B cell (primary cell): ENCODE measurements at regions not wholly inside any gene's neighbourhood (a gene's known extent, or its start where the extent isn't known, plus 50 kb on each side); places are given as distances from the start of the nearest gene placed in this dataset.

Experiments
- ATAC-seq: fragments of 200-7000 bp; cut with Tn5 transposase; one replicate; pipeline ENCODE4 v1.10.0; 2021; ENCODE audit warnings: low read depth, mild to moderate bottlenecking, moderate number of reproducible peaks, moderate library complexity
- CTCF ChIA-PET: fragments of 350-600 bp; sonication (Branson Sonifier 250); formaldehyde crosslinking; loops from one replicate; lab custom pipeline; 2021; ENCODE audit warnings: antibody characterized with exemption, inconsistent platforms; lab: Charles Lee
- POLR2A ChIA-PET: fragments of 350-600 bp; sonication (Branson Sonifier 250); formaldehyde crosslinking; loops from one replicate; lab custom pipeline; 2021; ENCODE audit warnings: antibody characterized with exemption; lab: Charles Lee
- DNase-seq: peaks from one replicate; pipeline ENCODE4 v3.0.0; 2013
- H2AFZ ChIP-seq: 2 replicates; pipeline ENCODE4 v1.6.1; 2012; ENCODE audit warnings: mild to moderate bottlenecking, low read depth, low read length; ENCODE audit not compliant: insufficient read depth, poor library complexity, severe bottlenecking
- H3K27ac ChIP-seq, 2 donors: 1 replicate in 1 of 2; 2 replicates in 1 of 2; pipeline ENCODE4 v1.5.1; 2012 to 2013; ENCODE audit warnings: low read length in 2 of 2, mild to moderate bottlenecking in 2 of 2, moderate library complexity in 1 of 2
- H3K27me3 ChIP-seq, 4 experiments: fragments of 200-600 bp in 1 of 4; sonication (generic) in 1 of 4; replicated peaks in 1 of 4; 1 replicate in 2 of 4; 2 replicates in 2 of 4; pipeline versions ENCODE4 v1.6.1 to v1.7.0; 2013 to 2016; ENCODE audit warnings: low read length in 3 of 4, mild to moderate bottlenecking in 2 of 4, mixed read lengths in 1 of 4, moderate library complexity in 1 of 4; ENCODE audit not compliant: insufficient read depth in 4 of 4, control insufficient read depth in 3 of 4; ENCODE audit errors: control extremely low read depth in 1 of 4
- H3K36me3 ChIP-seq, 2 experiments: replicated peaks in 1 of 2; 1 replicate in 1 of 2; 2 replicates in 1 of 2; pipeline versions ENCODE4 v1.6.1 to v1.7.1; 2013; ENCODE audit warnings: low read length in 1 of 2; ENCODE audit not compliant: insufficient read depth in 2 of 2, control insufficient read depth in 1 of 2; ENCODE audit errors: control extremely low read depth in 1 of 2, extremely low read depth in 1 of 2
- H3K4me1 ChIP-seq, 2 donors: fragments of 200-600 bp in 1 of 2; sonication (generic) in 1 of 2; 1 replicate in 1 of 2; 2 replicates in 1 of 2; pipeline versions ENCODE4 v1.5.1 to v1.6.1; 2013 to 2017; ENCODE audit warnings: low read length in 2 of 2; ENCODE audit not compliant: control insufficient read depth in 2 of 2, insufficient read depth in 2 of 2
- H3K4me2 ChIP-seq: replicated peaks from 2 replicates; pipeline ENCODE3; 2012; ENCODE audit warnings: mild to moderate bottlenecking, low read depth, low read length; ENCODE audit not compliant: poor library complexity, severe bottlenecking
- H3K4me3 ChIP-seq, 5 experiments: fragments of 200-600 bp in 1 of 5; sonication (generic) in 1 of 5; 1 replicate in 3 of 5; 2 replicates in 2 of 5; pipeline versions ENCODE4 v1.5.1 to v1.7.0; 2011 to 2016; ENCODE audit warnings: low read length in 4 of 5, mild to moderate bottlenecking in 4 of 5, low read depth in 2 of 5, control low read depth in 1 of 5, moderate library complexity in 1 of 5; ENCODE audit not compliant: insufficient read depth in 1 of 5; ENCODE audit errors: control extremely low read depth in 1 of 5, extremely low read depth in 1 of 5
- H3K79me2 ChIP-seq: fragments of 200-600 bp; sonication (generic); one replicate; pipeline ENCODE4 v1.6.0; 2016; ENCODE audit warnings: low read length; ENCODE audit not compliant: control insufficient read depth, insufficient read depth
- H3K9ac ChIP-seq: fragments of 200-600 bp; sonication (generic); 2 replicates; pipeline ENCODE4 v1.6.1; 2017; ENCODE audit warnings: mild to moderate bottlenecking, low read length, moderate library complexity
- H3K9me3 ChIP-seq, 3 donors: one replicate each; pipeline versions ENCODE4 v1.6.1 to v1.7.1; 2013; ENCODE audit warnings: low read length in 2 of 3; ENCODE audit not compliant: control insufficient read depth in 2 of 3, insufficient read depth in 1 of 3; ENCODE audit errors: control extremely low read depth in 1 of 3
- H4K20me1 ChIP-seq: 2 replicates; pipeline ENCODE4 v1.6.0; 2012; ENCODE audit warnings: mild to moderate bottlenecking, low read length; ENCODE audit not compliant: insufficient read depth, control insufficient read depth, poor library complexity, severe bottlenecking
- H3K27ac Mint-ChIP-seq: one replicate; pipeline ENCODE4 v1.8.0; 2021; ENCODE audit warnings: mixed read lengths
- H3K27me3 Mint-ChIP-seq: one replicate; pipeline ENCODE4 v1.8.0; 2021; ENCODE audit warnings: mixed read lengths
- H3K4me1 Mint-ChIP-seq: one replicate; pipeline ENCODE4 v1.8.0; 2021; ENCODE audit warnings: mixed read lengths
- H3K4me3 Mint-ChIP-seq: one replicate; pipeline ENCODE4 v1.8.0; 2021; ENCODE audit warnings: mixed read lengths
- H3K9me3 Mint-ChIP-seq: one replicate; pipeline ENCODE4 v1.8.0; 2022; ENCODE audit warnings: mixed read lengths; ENCODE audit not compliant: insufficient read depth
- EZH2 ChIP-seq: IDR thresholded peaks from 2 replicates; pipeline ENCODE4 v1.6.1; 2012; ENCODE audit warnings: borderline replicate concordance, low read depth, mild to moderate bottlenecking, moderate library complexity, low read length; ENCODE audit not compliant: insufficient read depth, poor library complexity, severe bottlenecking
- WGBS: methylation state at CpG from one replicate; pipeline ENCODE4 v1.1.5; 2013; ENCODE audit warnings: missing lambda C conversion rate; ENCODE audit not compliant: insufficient coverage; 5-methylcytosine and 5-hydroxymethylcytosine counted together
- intact Hi-C: fragments of 100-400 bp; cut with micrococcal nuclease; formaldehyde crosslinking; loops from one replicate; pipeline ENCODE4 v1.10.0; 2022
- TF ChIP-seq, protein P1 (sequence below): fragments of 200-600 bp; IDR thresholded peaks from one replicate; pipeline ENCODE4 v1.8.0; 2022; ENCODE audit warnings: antibody characterized with exemption, mild to moderate bottlenecking

DNA sequence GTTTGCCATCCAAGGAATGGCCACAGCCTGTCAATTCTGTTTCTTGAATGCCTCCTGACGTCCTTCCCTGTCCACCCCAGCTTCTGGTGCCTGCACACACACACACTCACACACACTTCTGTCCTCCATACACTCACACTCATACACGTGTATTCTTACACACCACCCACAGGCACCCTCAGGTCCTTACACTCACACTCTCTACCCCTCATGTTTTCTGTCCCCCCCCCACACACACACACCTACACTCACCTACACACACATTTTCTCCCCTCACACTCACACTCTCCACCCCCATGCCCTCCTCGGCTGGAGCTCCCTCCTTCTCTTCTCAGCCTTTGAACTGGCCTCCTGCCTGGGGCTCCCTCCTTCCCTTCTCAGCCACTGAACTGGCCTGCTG, 148.0 kb upstream of the SALL3 start:
- Histone ChIP-seq H2AFZ (no peak overlapping the region), H3K27ac (no peak overlapping the region), H3K4me2 (no peak overlapping the region), H3K36me3 (no peaks in the 10 kb centered on the region), H3K4me1 (no peaks in the 10 kb centered on the region), H4K20me1 (no peaks in the 10 kb centered on the region), H3K9ac (no peak overlapping the region), H3K9me3 (peaks cover 0 to 21% (median 0%) of the 10 kb centered on the region in 3 donors), H3K79me2 (no peaks in the 10 kb centered on the region), H3K27me3 (no peaks in the 10 kb centered on the region), H3K4me3 (no peak overlapping the region)
- no peaks in the 10 kb centered on the region for H3K9me3 Mint-ChIP-seq
- intact Hi-C loops: no loop called here
- TF ChIP-seq EZH2: no peak
- TF ChIP-seq, protein P1, sequence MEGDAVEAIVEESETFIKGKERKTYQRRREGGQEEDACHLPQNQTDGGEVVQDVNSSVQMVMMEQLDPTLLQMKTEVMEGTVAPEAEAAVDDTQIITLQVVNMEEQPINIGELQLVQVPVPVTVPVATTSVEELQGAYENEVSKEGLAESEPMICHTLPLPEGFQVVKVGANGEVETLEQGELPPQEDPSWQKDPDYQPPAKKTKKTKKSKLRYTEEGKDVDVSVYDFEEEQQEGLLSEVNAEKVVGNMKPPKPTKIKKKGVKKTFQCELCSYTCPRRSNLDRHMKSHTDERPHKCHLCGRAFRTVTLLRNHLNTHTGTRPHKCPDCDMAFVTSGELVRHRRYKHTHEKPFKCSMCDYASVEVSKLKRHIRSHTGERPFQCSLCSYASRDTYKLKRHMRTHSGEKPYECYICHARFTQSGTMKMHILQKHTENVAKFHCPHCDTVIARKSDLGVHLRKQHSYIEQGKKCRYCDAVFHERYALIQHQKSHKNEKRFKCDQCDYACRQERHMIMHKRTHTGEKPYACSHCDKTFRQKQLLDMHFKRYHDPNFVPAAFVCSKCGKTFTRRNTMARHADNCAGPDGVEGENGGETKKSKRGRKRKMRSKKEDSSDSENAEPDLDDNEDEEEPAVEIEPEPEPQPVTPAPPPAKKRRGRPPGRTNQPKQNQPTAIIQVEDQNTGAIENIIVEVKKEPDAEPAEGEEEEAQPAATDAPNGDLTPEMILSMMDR: no peak
- no peaks in the 10 kb centered on the region for H3K4me1 Mint-ChIP-seq
- WGBS: 71% methylated on average over 3 of the region's 3 CpGs
- ChIA-PET POLR2A (no interaction called here), CTCF (no interaction called here)
- DNase-seq: no peak
- no peak for ATAC-seq
- no peak overlapping the region for H3K4me3 Mint-ChIP-seq
- no peaks in the 10 kb centered on the region for H3K27me3 Mint-ChIP-seq
- H3K27ac Mint-ChIP-seq: no peak overlapping the region

DNA sequence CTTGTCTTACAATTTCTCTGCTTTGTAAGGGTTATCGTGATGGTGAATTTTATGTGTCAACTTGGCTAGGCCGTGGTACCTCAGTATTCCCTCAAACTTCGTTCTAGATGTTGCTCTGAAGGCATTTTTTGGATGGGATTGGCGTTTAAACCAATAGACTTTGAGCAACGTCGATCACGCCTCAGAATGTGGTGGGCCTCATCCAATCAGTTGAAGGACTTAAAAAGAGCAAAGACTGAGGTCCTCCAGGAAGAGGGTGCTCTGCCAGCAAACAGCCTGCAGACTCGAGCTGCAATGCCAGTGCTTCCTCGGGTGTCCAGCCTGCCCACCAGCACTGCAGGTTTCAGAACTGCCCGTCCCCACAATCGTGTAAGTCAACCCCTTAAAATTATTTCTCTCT, 145.8 kb upstream of the SALL3 start:
- DNase-seq: no peak
- Histone ChIP-seq H3K36me3 (no peaks in the 10 kb centered on the region), H3K9ac (no peak overlapping the region), H3K4me3 (no peak overlapping the region), H3K4me1 (no peaks in the 10 kb centered on the region), H3K9me3 (peaks cover 0 to 18% (median 0%) of the 10 kb centered on the region in 3 donors), H3K79me2 (no peaks in the 10 kb centered on the region), H3K27me3 (no peaks in the 10 kb centered on the region), H2AFZ (no peak overlapping the region), H3K27ac (no peak overlapping the region), H3K4me2 (no peak overlapping the region), H4K20me1 (no peaks in the 10 kb centered on the region)
- intact Hi-C loops: no loop called here
- CTCF ChIA-PET: no interaction called here
- Mint-ChIP-seq H3K27me3 (no peaks in the 10 kb centered on the region), H3K4me1 (no peaks in the 10 kb centered on the region), H3K27ac (no peak overlapping the region), H3K9me3 (no peaks in the 10 kb centered on the region), H3K4me3 (no peak overlapping the region)
- ATAC-seq: no peak
- POLR2A ChIA-PET: no interaction called here
- 79% methylated on average over 11 of the region's 11 CpGs for WGBS
- TF ChIP-seq, protein P1: no peak
- no peak for TF ChIP-seq EZH2
